NCI-H1092 (cell line): ENCODE measurements at regions not wholly inside any gene's neighbourhood (a gene's known extent, or its start where the extent isn't known, plus 50 kb on each side); places are given as distances from the start of the nearest gene placed in this dataset.

Source experiments
- DNase-seq: peaks from one replicate; lab custom pipeline; 2025; lab: John Stamatoyannopoulos, UW

- no peak for DNase-seq
These were observed 88.1 kb upstream of the C1QTNF7 start for GRCh38 chr4:15339737-15340136.

- no peak for DNase-seq
These were observed 87.5 kb upstream of the C1QTNF7 start for GRCh38 chr4:15340332-15340731.

DNA sequence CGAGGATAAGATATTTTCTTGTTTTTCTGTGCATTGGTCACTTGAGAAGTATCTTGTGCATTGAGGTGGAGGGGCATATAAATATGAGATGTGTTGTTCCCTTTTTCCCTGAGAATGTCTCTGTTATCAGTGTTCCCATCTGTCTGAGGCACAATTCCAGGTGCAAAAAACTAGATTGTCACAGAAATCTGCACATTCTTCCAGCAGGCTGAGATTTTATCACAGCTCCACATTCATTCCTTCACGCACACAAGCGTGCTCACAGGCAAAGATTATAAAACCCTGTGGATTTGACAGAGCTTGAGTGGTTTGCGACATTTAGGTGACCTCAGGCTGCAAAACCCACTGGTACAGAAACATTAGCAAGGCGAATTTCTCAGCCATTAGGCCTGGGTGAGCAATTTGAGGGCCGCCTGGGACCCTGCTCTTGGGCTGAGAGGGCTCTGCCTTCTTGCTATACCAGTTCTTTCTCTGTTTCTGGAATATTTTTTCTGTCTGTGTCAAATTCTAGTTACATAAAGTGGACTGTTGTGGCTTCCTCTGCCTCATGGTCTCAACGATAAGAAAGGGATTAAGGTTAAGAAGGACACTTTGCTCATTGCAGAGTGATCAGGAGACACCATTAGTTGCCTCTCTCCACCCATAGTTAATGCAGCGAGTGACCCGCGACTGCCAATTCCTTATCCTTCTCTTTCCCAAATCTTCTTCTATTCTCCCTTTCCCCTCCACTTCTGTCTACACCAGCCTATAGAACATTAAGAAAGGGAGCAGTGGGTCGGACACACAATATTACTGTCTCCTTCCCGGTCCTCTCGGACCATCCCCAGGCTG, 86.7 kb upstream of the C1QTNF7 start:
- no peak for DNase-seq

DNA sequence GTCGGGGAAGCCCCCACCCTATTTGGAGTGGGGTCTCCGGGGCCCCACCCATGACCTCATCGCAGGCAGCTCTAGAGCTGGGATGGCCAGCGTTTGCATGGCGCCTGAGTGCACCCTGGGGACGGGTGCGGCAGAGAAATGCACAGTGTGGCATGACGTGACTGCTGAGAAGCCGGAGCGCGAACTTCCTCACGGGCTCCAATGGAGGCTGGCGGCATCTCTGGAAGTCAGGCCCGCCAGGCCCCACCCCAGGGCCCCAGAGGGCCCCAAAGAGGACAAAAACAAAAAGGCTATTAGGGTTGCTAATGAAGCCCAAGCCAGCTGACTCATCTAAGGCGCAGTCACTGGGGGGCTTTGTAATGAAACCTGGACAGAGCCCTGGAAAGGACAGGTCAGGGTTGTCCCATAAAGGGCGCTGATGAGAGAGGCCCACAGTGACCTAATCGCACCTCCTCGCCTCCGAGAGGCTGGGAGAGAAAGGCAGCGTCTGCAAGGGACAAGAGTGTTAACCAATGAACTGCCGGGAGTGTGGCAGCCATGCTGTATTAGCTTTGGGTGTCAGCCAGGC, 86.0 kb upstream of the C1QTNF7 start:
- no peak for DNase-seq

DNA sequence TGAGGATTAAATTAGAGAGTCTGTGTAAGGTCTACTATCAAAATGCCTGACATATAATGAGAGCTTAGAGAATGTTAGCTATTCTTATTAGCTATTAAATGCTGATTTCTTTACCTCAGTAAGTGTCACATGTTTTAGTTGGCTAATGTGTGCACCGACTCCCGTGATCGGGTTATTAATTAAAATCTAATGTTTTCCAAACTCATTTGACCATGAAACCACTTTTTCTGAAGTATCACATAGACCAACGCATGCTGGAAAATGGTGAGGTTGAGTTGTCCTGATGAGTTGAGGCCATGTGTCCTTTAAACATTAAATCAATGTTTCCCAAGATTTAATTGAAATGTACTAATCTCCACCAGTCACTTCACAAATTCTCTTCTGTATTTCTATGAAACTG, 84.8 kb upstream of the C1QTNF7 start:
- no peak for DNase-seq

DNA sequence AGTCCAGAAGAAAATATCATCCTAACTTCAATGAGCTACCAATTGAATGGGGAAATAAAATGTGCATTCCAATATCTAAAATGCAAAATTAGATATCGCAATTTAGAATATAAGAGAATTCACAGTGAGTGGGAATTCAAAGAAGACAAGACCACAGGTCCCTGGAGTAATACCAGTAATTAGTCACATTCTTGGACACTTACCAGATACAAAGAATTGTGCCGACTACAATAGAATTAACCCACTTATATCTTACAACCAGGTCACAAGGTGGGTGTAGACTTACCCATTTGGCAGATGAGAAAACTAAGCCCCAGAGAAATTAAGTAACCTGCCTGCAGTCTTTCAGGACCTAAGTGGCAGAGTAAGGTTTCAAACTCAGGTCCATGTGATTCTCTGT, 84.3 kb upstream of the C1QTNF7 start:
- no peak for DNase-seq

DNA sequence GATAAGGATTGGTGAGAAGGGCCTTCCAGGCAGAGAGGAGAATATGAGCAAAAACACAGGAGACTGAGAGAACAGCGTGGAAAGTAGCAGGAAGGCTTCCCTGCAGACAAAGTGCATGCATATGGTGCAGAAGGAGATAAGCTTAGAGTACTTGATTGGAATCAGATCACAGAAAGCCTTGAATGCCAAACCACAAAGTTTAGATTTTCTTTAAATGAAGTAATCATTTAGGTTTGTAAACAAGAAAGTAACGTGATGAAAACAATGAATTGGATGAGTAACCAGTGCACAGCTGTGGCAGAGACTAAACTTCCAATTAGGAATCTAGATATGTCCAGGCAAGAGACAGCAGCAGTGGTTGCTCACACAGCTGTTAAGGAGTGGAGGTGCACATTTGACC, 83.8 kb upstream of the C1QTNF7 start:
- no peak for DNase-seq

GRCh38 chr4:15345134-15345533, 82.7 kb upstream of the C1QTNF7 start:
- no peak for DNase-seq

DNA sequence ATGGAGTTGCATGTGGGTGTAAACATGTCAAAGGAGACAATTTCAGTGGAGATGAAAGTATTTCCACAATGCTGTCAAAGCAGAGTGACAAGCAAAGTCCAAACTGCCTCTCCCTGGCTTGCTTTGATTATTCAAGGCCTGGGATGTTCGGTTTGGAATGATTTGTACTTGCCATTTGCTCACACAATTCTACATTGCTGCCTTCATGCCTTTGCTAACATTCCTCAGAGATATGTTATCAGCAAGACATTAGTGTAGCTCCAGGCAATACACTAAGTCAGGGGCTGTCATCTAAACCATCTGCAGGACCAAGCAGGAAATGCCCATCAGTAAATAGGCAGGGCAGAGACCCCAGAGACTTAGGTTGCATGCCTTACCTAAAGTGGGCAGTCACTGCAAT, 79.6 kb upstream of the C1QTNF7 start:
- no peak for DNase-seq

DNA sequence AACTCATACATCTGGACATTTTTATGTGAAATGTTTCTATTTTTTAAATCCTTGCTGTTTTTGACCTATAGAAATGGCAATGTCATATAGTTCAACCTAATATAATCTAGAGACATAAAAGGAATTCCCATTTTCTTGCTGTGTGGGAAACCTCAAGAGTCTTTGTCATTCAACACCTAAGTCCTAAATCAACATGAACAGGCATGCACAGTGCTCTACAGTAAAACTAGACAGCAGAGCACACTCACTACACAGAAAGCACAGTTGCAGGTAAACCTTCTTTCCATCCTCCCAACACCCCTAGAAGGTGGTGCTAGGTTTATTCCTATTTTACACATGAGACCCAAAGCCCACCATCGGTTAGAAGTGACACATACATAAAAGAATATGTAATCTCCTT, 79.1 kb upstream of the C1QTNF7 start:
- DNase-seq: no peak

DNA sequence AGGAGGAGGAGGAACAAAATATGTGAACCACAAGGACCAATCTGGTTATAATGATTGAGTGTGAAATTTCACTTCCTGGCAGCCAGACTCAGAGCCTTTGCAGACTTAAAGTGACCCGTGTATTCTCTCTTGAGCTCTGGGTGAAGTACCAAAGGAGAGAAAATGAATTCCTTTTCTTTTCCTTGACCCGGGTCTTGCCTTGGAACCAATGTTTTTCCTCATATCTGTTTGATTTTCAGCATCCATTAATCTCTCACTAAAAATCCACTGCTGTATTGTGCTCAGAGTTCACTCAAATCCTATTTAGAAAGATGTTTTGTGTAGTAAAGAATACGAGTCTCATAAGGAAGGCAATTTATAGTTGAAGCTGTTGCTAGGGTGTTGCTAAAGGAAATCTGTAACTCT, 78.3 kb upstream of the C1QTNF7 start:
- no peak for DNase-seq

- no peak for DNase-seq
These were observed 77.9 kb upstream of the C1QTNF7 start for GRCh38 chr4:15349965-15350364.

- DNase-seq: no peak
These were observed 75.3 kb upstream of the C1QTNF7 start for GRCh38 chr4:15352524-15352923.

DNA sequence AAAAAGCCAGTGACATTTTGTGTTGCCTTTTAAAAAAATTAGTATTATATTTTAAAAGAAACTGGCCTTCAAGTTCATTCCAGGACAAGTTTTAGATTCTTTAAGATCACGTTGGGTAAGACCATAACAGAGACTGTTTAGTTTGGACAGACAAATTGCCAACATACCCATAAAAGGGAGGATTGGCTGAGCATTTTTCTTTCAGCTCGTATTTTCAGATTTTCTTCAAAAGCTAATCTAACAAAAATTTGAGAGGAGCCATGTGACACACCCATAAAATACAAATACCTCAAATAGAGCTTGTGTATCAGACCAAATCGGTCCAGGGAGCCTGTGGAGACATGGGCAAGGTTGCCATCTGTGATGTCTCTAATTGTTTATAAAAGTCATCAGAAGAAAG, 74.6 kb upstream of the C1QTNF7 start:
- no peak for DNase-seq

DNA sequence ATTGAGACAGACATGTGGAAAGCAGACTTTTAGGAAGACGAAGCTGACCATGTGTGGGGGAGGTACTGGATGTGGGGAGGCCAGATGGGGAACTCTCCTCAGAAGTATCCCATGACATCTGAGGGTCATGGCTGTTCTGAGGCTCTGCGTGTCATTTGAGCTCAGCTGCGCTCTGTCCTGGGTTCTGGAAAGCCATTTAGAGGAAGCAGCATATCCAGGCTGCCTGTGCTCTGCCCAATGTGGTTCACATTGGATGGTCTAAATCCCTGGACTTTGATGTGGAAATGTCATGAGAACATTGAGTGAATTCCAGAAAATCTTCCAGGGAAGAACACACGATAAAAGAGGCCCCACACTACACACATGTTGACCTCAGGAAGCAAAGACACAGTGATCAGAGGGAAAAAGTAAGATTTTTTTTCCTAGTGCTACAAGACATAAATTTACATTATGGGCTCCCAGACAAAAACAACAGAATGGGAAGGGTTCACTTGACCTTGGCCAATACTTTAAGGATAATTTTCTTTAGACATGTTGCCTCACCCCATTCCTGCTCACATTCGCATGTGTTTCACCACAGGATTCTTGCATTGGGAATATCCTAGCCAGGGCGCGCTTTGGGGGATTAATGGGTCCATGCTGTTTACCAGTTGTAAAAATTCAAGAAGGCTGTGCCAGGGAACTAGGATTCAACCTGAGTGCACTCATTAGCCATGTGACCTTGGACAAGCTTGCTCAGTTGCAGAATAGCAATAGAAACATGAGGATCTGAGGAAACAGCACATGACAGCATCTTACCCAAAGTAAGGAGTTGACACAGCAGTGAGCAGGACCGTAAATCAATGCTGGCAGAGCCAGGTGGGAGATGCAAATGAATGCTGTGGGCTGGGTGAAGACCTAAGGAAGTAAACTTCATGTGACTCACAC, 73.2 kb upstream of the C1QTNF7 start:
- no peak for DNase-seq

DNA sequence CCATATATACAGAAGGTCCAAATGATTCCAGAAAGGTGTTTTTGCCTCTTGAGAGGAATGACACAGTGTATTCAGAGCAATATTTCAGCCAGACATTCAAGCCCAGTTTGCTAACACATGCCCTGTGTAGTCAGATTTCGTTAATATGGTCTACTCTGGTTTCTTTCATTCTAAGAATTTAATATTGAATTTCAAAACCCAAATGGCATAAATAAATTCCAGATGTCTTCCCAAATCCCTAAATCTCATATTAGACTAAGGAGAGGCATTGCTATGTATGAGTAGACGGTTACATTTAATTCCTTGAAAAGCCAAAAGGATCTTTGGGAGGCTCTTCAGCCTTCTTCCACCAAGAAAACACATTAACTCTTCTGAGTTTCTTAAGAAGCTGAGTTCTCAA, 66.3 kb upstream of the C1QTNF7 start:
- no peak for DNase-seq

- no peak for DNase-seq
These were observed 65.3 kb upstream of the C1QTNF7 start for GRCh38 chr4:15362541-15362940.

DNA sequence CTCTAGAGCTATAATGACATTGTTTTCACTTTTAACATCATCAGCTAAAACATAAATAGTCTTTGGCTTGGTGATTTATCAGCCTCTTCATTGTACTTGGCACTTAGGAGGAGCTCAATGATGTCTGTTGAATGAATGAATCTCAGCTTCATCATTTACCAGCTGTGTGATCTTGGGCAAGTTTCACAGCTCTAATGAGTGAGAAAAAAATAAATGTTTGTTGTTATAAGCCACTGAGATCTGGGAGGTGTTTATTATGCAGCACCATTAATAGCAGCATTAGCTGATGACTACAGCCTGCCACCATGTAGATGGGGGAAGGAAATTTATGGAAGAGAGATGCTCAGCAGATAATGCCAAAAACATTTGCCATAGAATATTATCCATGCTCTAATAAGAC, 63.6 kb upstream of the C1QTNF7 start:
- no peak for DNase-seq

GRCh38 chr4:15365641-15366040, 62.2 kb upstream of the C1QTNF7 start:
- no peak for DNase-seq

DNA sequence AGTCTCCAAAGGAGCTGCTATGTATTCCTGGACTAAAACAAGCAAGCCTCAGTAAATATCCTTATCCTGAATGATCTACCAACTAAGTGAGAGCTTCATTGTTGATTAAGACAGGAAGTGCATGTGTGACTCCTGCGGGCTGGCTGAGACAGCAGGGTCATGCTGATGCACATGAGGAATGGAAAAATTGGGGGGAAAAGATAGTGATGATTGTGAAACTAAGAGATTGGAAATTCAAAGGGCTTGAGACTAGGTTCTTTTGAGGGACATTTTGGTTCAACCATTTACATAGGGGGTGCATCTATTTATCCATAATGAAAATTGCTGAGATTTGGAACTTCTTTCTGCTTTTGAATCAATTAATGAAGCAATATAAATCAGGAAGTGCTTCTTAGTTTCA, 61.1 kb upstream of the C1QTNF7 start:
- DNase-seq: no peak

DNA sequence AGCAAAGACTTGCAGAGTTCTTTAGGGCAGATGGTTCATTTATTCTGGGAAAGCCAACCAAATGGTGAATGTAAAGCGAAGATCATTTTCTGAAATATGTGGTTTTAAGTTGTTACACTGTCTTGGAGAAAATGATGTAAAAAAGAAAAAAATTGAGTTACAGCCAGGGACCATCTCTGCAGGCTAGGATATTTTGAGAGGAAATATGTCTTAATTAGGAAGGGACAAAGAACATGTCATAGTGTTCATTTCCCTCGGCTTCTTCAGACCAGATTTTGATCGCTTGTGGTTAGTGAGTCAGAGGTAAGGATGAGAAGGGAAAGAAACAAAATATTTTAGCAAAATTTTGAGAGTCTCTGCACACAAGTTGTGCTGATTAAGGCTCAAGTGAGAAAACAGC, 59.0 kb upstream of the C1QTNF7 start:
- DNase-seq: no peak

DNA sequence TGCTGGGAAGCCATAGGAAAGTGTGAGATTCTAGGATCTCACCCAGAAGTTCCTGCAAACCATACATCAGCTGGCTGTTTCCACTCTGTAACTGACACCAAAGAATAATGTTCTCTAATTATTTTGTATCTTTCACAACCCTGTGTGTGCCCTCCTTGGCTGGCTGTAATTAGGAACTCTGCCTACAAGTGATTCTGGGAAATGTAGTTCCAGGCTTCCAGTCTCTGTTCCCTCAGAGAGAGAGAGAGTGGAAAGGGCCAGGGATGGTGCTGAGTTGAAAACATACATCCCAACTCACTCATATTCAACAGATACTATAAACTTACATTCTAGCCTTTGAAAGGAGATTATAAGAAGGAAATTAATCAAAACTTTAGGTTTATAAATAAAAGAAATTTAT, 57.5 kb upstream of the C1QTNF7 start:
- DNase-seq: no peak

GRCh38 chr4:15373363-15373762, 54.5 kb upstream of the C1QTNF7 start:
- no peak for DNase-seq
